BE2C (cell line): ENCODE measurements at regions not wholly inside any gene's neighbourhood (a gene's known extent, or its start where the extent isn't known, plus 50 kb on each side); places are given as distances from the start of the nearest gene placed in this dataset.

ENCODE experiments used
- DNase-seq: peaks from one replicate; pipeline ENCODE4 v3.0.0-alpha.2; 2020
- H3K27me3 ChIP-seq: fragments of 250-450 bp; sonication (Bioruptor Pico); 2 replicates; pipeline ENCODE4 v1.5.1; 2020; ENCODE audit warnings: mild to moderate bottlenecking
- H3K36me3 ChIP-seq: fragments of 250-450 bp; sonication (Bioruptor Pico); 2 replicates; pipeline ENCODE4 v1.5.1; 2020; ENCODE audit warnings: mild to moderate bottlenecking
- H3K4me1 ChIP-seq: fragments of 250-450 bp; sonication (Bioruptor Pico); 2 replicates; pipeline ENCODE4 v1.5.1; 2020
- H3K4me3 ChIP-seq: 2 replicates; pipeline ENCODE4 v1.5.1; 2011; ENCODE audit warnings: low read depth, low read length
- H3K9me3 ChIP-seq: fragments of 250-450 bp; sonication (Bioruptor Pico); 2 replicates; pipeline ENCODE4 v1.5.1; 2020
- TF ChIP-seq, protein P1 (sequence below): IDR thresholded peaks from 2 replicates; pipeline ENCODE4 v1.5.1; 2012; ENCODE audit warnings: mild to moderate bottlenecking, low read depth, low read length

DNA sequence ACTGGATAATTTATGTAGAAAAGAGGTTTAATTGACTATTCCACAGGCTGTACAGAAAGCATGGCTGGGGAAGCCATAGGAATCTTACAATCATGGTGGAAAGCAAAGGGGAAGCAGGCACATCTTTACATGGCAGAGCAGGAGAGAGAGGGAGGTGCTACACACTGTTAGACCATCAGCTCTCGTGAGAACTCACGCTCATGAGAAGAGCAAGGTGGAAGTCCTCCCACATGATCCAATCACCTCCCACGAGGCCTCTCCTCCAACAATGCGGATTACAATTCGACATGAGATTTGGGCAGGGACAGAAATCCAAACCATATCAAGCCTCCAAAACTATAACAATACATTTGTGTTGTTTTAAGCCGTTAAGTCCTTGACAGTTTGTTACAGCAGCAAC, 257.1 kb upstream of the KCNG1 start:
- no peak overlapping the region for H3K4me3 ChIP-seq
- DNase-seq: no peak
- H3K36me3 ChIP-seq: no peaks in the 10 kb centered on the region
- H3K27me3 ChIP-seq: no peaks in the 10 kb centered on the region; the same call in 1 of the 2 replicates
- no peaks in the 10 kb centered on the region for H3K4me1 ChIP-seq
- TF ChIP-seq, protein P1, sequence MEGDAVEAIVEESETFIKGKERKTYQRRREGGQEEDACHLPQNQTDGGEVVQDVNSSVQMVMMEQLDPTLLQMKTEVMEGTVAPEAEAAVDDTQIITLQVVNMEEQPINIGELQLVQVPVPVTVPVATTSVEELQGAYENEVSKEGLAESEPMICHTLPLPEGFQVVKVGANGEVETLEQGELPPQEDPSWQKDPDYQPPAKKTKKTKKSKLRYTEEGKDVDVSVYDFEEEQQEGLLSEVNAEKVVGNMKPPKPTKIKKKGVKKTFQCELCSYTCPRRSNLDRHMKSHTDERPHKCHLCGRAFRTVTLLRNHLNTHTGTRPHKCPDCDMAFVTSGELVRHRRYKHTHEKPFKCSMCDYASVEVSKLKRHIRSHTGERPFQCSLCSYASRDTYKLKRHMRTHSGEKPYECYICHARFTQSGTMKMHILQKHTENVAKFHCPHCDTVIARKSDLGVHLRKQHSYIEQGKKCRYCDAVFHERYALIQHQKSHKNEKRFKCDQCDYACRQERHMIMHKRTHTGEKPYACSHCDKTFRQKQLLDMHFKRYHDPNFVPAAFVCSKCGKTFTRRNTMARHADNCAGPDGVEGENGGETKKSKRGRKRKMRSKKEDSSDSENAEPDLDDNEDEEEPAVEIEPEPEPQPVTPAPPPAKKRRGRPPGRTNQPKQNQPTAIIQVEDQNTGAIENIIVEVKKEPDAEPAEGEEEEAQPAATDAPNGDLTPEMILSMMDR: no peak
- H3K9me3 ChIP-seq: no peaks in the 10 kb centered on the region

DNA sequence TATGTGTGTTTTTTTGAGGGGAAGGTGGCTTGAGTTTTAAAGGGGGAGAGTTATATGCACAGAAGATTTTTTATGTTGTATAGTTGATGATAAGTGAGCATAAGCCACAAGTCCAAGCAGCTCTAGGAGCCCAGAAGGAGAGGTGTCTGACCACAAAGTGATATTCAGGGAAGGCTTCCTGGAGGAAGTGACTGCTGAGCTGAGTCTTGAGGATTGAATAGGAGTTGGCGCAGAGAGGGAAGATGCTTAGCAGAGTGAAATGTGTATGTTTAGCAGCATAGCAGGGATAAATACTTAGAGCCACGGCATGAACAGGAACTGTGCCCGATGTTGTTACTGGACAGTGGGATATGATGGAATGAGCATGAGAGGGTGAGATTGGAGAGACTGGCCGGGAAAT, 255.1 kb upstream of the KCNG1 start:
- TF ChIP-seq, protein P1: no peak
- no peaks in the 10 kb centered on the region for H3K36me3 ChIP-seq
- no peak overlapping the region for H3K4me3 ChIP-seq
- no peaks in the 10 kb centered on the region for H3K4me1 ChIP-seq
- DNase-seq: no peak
- no peaks in the 10 kb centered on the region for H3K9me3 ChIP-seq
- H3K27me3 ChIP-seq: no peaks in the 10 kb centered on the region; the same call in 1 of the 2 replicates

DNA sequence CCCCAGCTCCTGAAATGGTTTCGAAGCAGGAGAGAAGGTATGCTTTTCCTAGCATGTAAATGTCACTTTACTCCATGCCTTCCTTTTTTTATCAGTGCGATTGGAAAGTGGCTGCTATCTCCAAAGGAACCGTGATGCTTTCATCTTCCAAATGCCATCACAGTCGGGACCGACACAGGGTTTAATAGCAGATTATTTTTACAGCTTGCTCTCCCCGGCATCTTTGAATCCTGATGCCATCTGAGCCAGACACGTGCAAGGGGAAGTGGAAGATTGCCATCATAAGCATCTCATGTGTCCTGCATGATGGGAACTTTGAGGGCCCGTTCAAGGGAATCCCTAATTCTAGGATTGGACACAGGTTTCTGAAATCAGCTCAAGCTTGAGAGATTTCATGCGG, 253.4 kb upstream of the KCNG1 start:
- Histone ChIP-seq H3K4me1 (no peaks in the 10 kb centered on the region), H3K9me3 (no peaks in the 10 kb centered on the region), H3K27me3 (no peaks in the 10 kb centered on the region; the same call in 1 of the 2 replicates), H3K4me3 (no peak overlapping the region), H3K36me3 (no peaks in the 10 kb centered on the region)
- TF ChIP-seq, protein P1: no peak
- no peak for DNase-seq

GRCh38 chr20:51275826-51276225, 252.9 kb upstream of the KCNG1 start:
- Histone ChIP-seq H3K36me3 (no peaks in the 10 kb centered on the region), H3K4me1 (no peaks in the 10 kb centered on the region), H3K9me3 (no peaks in the 10 kb centered on the region), H3K27me3 (no peaks in the 10 kb centered on the region; the same call in 1 of the 2 replicates), H3K4me3 (no peak overlapping the region)
- TF ChIP-seq, protein P1: no peak
- DNase-seq: no peak

- Histone ChIP-seq H3K4me1 (no peaks in the 10 kb centered on the region), H3K27me3 (no peaks in the 10 kb centered on the region; the same call in 1 of the 2 replicates), H3K9me3 (no peaks in the 10 kb centered on the region), H3K36me3 (no peaks in the 10 kb centered on the region), H3K4me3 (no peak overlapping the region)
- TF ChIP-seq, protein P1: no peak
- DNase-seq: no peak
Measured at GRCh38 chr20:51275181-51275580, 252.3 kb upstream of the KCNG1 start.

DNA sequence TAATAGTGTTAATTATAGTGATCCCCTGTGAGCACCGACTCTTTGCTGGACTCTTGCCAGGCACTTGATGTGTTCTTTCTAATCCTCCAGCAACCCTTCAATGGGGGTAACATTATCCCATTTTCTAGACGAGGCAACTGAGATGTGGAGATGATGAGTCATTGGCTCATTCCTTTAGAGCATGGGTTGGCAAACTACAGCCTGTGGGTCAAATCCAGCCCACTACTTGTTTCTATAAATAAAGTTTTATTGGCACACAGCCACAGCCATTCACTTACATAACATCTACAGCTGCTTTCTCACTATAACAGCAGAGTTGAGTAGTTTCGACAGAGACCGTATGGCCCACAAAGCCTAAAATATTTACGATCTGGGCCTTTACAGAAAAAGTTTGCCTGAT, 249.5 kb upstream of the KCNG1 start:
- TF ChIP-seq, protein P1: no peak

More for the DNA sequence above, 249.5 kb upstream of the KCNG1 start:
- H3K36me3 ChIP-seq: no peaks in the 10 kb centered on the region
- no peaks in the 10 kb centered on the region for H3K9me3 ChIP-seq
- H3K4me1 ChIP-seq: no peaks in the 10 kb centered on the region
- no peaks in the 10 kb centered on the region; the same call in 1 of the 2 replicates for H3K27me3 ChIP-seq
- DNase-seq: no peak
- H3K4me3 ChIP-seq: no peak overlapping the region
